HG02970 (cell line): ENCODE measurements at regions not wholly inside any gene's neighbourhood (a gene's known extent, or its start where the extent isn't known, plus 50 kb on each side); places are given as distances from the start of the nearest gene placed in this dataset.
"Not testable (repeated sequence)": the region's sequence is repeated elsewhere in the genome, so short reads cannot be mapped to it uniquely, and the experiment has no call there.

Experiments used
- ATAC-seq: cut with Tn5 transposase; IDR thresholded peaks from one replicate; pipeline ENCODE4 v1.9.1; 2021; ENCODE audit warnings: mild to moderate bottlenecking, moderate library complexity, moderate number of reproducible peaks; ENCODE audit not compliant: unreplicated experiment, low FRiP score

- ATAC-seq, result no peak
These were observed 52.4 kb downstream of the ELAPOR2 start for GRCh38 chr7:87007038-87007437.

GRCh38 chr7:87004956-87005355 lies 54.5 kb downstream of the ELAPOR2 start:
- no peak for ATAC-seq

- no peak for ATAC-seq
These were observed 55.3 kb downstream of the ELAPOR2 start for GRCh38 chr7:87003872-87004798.

DNA sequence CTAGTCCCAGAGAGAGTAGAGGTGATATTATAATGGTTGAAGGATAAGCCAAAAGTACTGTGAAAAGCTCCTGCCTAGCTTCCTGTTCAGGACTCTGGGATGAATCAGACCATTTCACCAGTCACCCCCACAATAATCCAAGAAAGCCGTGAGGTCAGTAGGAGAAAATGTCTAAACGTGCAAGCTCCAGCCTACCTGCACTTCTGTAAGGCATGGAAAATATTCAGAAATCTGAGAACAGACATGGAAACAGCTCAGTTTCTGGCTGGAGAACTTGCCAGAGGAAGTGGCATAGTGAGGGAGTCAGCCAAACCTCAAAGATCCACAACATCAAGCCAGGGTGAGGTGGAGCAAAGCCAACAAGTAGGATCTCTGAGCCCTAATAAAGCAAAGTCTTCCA lies 58.2 kb downstream of the ELAPOR2 start:
- no peak for ATAC-seq

- ATAC-seq, result no peak
These were observed 59.1 kb downstream of the ELAPOR2 start for GRCh38 chr7:87000344-87000743.

GRCh38 chr7:86999750-87000149 lies 59.7 kb downstream of the ELAPOR2 start:
- no peak for ATAC-seq

- no peak for ATAC-seq
These were observed 63.6 kb downstream of the ELAPOR2 start for GRCh38 chr7:86995814-86996213.

DNA sequence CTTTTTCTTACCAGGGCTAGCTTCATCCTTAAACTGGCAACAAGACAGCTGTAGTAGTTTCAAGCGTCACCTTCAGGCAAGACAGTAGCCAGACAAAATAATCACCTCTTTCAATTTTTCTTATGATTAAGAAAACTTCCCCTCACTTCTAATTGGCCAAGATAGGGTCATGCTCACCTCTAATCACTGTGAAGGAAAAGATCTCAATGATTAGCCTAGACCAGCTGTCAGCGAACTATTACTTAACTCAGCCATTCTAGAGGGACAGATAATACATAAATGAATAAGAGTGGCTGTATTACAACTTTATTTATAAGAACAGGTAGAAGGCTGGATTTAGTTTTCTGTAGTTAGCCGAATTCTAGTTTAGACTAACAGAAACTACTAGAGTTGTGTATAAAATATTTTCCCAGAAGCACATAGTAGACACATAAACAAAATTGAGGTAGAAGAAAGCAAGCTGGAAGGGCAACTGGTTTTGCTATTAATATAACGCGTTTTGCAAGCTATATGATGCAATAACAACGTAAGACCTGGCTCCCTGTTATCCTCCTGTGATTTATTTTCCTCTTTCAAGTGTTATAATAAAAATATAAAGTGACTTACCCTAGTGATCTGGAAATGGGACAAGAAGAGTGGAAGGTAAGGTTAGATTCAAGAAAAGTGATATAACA lies 64.3 kb downstream of the ELAPOR2 start:
- no peak for ATAC-seq

DNA sequence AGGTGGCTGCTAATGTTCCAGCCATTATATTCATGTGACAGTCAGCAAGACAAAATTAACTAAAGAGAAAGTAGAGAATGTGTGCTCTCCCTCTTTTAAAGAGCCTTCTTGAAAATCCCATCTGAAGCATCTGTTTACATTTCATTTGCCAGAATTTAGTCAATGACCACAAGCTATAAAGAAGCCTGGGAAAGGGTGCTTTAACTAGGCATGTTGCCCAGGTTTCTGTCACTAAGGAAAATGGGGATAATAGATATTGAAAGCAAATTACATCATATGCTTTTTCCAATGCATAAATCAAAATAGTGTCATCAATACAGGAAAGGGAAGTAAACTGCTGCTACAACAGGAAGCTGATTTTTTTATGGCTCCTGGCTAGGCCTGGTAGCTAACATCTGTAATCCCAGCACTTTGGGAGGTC lies 67.7 kb downstream of the ELAPOR2 start:
- no peak for ATAC-seq

DNA sequence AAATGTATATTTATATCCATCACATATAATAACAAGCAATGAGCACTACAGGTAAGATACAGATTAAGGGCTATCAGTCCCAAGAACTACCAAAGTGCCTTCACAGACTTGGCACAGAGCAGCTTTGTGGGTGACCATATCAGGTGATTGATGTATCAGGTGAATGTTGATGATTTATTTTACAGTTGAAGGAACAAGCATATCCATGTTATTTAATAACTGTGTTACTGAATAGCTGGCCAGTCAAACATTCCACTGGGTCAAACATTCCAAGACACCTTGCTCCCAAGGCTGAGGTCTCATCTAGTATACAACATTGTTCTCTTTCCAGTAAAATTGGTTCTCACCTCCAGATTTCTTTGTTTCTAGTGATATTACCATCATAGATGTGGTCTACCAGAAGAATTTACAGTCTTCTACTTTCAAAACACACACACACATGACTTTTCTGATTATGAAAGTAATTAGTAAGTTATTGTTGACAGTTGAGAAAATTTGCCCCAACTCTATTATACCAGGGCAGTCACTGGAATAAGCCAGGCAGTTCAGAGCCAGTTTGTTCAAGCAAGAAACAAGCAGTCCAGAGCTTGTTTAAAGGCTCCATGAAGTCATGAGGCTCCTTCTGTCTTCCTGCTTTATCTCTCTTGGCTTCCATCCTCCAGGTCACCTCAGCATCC lies 68.2 kb downstream of the ELAPOR2 start:
- no peak for ATAC-seq

DNA sequence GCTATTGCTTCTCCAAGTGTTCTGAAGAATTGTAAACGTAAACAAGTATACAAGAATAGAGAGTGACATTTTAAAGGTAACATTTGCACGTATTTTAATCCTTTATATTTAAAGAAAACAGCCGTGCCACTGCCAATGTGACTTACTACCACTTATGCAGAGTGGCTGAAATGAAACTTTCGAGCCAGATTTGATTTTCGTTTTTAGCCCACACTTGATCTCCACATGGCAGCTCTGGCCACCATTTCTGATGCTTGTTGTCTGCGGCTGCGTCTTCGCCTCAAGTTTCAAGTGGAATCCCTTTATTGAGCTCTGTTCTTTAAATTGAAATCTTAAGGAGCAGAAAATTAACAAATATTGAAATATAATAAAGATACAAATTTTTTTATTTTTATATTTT lies 70.0 kb downstream of the ELAPOR2 start:
- ATAC-seq, result no peak

GRCh38 chr7:86987834-86988233 lies 71.6 kb downstream of the ELAPOR2 start:
- not testable (repeated sequence) for ATAC-seq

DNA sequence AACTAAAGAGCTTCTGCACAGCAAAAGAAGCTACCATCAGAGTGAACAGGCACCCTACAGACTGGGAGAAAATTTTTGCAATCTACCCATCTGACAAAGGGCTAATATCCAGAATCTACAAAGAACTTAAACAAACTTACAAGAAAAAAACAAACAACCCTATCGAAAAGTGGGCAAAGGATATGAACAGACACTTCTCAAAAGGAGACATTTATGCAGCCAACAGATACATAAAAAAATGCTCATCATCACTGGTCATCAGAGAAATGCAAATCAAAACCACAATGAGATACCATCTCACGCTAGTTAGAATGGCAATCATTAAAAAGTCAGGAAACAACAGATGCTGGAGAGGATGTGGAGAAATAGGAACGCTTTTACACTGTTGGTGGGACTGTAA lies 72.1 kb downstream of the ELAPOR2 start:
- ATAC-seq, result not testable (repeated sequence)

- not testable (repeated sequence) for ATAC-seq
These were observed 74.1 kb downstream of the ELAPOR2 start for GRCh38 chr7:86985342-86985741.

DNA sequence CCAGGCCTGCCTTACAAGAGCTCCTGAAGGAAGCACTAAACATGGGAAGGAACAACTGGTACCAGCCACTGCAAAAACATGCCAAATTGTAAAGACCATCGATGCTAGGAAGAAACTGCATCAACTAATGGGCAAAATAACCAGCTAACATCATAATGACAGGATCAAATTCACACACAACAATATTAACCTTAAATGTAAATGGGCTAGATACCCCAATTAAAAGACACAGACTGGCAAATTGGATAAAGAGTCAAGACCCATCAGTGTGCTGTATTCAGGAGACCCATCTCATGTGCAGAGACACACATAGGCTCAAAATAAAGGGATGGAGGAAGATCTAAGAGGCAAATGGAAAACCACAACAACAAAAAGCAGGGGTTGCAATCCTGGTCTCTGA lies 75.8 kb downstream of the ELAPOR2 start:
- ATAC-seq, result not testable (repeated sequence)

- ATAC-seq, result not testable (repeated sequence)
These were observed 77.5 kb downstream of the ELAPOR2 start for GRCh38 chr7:86981937-86982336.

- ATAC-seq, result no peak
These were observed 78.3 kb downstream of the ELAPOR2 start for GRCh38 chr7:86981127-86981526.

- no peak for ATAC-seq
These were observed 79.2 kb downstream of the ELAPOR2 start for GRCh38 chr7:86980223-86980622.

DNA sequence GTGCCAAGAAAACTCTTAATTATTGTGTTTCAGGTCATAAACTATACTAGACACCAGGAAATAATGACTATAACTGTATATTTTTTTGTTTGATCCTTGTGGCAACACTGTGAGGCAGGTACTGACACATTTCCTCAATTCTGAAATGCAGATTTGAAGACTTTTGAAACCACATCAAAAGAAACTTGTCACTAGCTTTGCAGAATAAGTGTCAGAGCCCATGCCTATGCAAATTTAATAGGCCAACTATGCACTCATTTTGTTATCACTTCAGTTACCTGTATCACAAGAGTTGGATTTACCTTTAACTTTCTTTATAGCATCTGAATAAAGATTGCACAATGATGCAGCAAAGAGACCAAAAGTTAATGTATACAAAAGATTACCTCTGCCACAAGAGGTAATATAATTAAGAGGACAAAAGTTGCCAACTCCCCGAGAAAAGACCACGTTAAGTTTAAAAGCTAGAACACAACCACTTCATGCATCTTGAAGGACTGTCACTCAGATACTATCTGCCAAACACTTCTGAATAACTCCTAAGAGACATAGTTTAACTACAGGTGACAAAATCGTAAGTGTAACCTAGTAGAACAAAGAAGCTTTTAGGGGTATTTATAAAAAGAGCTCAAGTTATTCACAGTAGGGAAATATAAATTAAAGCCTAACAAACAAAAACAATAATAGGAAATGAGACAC lies 80.5 kb downstream of the ELAPOR2 start:
- ATAC-seq, result no peak

- ATAC-seq, result no peak
These were observed 82.5 kb downstream of the ELAPOR2 start for GRCh38 chr7:86976958-86977357.

- ATAC-seq, result no peak
These were observed 83.5 kb downstream of the ELAPOR2 start for GRCh38 chr7:86975914-86976313.
